ENCODE measurements at regions not wholly inside any gene's neighbourhood (a gene's known extent, or its start where the extent isn't known, plus 50 kb on each side); places are given as distances from the start of the nearest gene placed in this dataset.

DNA sequence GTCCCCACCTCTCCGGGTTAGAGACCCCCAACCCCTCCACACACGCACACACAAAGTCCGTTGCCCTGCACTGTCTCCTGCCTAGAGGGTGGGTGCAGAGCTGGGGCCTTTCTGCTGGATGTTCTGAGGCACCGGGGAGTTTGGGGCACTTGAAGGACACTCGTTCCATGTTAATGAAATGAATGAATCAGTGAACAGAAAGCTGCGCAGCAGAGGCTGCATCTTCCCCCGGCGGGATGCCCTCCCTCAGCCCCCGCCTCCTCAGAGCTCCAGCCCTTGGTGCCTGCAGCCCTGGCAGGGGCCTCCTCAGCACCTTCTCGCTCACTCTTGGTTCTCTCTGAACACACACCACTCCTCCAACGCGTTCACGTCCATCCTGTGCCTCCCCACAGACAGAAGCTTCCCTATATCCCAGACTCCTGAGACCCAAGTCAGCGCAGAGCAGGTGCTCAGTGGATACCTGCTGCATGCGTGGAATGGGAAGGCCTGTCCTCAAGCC is 611.9 kb downstream of the TBC1D22A start:
- no peak for TF ChIP-seq POLR2A (IDR thresholded peaks at IDR 0.05)
- TF ChIP-seq CTCF (IDR thresholded peaks at IDR 0.05): no peak

Measured in esophagus squamous epithelium (tissue), 4 donors.